ENCODE measurements at regions not wholly inside any gene's neighbourhood (a gene's known extent, or its start where the extent isn't known, plus 50 kb on each side); places are given as distances from the start of the nearest gene placed in this dataset.

DNA sequence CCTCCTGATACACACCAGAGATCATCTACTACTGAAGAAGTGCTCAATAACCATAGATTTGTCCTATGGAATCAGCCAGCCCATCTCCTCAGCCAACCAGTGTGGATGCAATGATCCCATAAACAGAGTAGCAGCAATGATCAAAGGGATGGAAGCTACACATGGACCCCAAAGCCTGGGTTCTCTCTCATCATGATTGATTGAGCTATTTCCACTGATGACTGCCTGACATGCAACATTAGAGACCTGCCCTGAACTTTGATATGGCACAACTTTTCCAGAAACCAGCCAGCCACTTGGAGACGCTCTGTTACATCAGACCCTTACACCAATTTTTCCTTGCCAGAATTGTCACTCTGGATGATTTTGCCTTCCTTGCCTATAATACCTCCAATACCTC, 471.6 kb downstream of the BUD13 start:
- WGBS, 2 donors (ENCODE audit: extremely low coverage in 2 of 2, insufficient read length in 2 of 2, insufficient replicate concordance in 1 of 2), result no CpG with 5 or more reads among the region's 1 CpG

DNA sequence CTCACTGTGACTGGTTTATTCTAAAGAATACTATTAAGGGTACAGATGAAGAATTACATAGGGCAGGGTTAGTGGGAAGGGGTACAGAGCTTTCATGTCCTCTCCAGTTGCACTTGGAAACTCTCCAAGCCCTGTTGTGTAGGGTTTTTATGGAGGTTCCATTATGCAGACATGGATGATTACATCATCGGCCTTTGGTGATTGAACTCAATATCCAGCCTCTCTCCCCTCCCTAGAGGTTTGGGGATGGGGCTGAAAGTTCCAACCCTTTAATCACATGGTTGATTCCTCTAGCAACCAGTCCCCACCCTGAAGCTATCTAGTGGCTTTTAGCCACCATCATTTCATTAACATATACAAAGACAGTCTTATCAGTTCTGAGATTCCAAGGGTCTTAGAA, 472.6 kb downstream of the BUD13 start:
- no peaks in the 10 kb centered on the region for H3K27me3 ChIP-seq (ENCODE audit: control insufficient read depth in 3 of 3, insufficient read depth in 3 of 3, low read depth in 1 of 3, low read length in 3 of 3)
- no peak overlapping the region for H2BK12ac ChIP-seq (ENCODE audit: low read length)
- H3K14ac ChIP-seq (ENCODE audit: low read length), result no peak overlapping the region
- no peaks in the 10 kb centered on the region for H3K4me1 ChIP-seq (ENCODE audit: control insufficient read depth in 2 of 2, insufficient read depth in 1 of 2, low read depth in 1 of 2, low read length in 2 of 2)
- no peak overlapping the region for H2AFZ ChIP-seq (ENCODE audit: low read length)
- no peak overlapping the region for H2AK5ac ChIP-seq (ENCODE audit: low read depth, low read length)
- no peak overlapping the region for H2BK15ac ChIP-seq (ENCODE audit: low read length)
- no peaks in the 10 kb centered on the region for H3K79me1 ChIP-seq (ENCODE audit: low read depth, low read length)
- no peak overlapping the region for H3K4me2 ChIP-seq (ENCODE audit: insufficient read depth, low read length, poor library complexity, severe bottlenecking)
- H3K18ac ChIP-seq (ENCODE audit: low read length), result no peak overlapping the region
- H3K23ac ChIP-seq (ENCODE audit: low read depth, low read length, poor library complexity), result no peak overlapping the region
- H3K4me3 ChIP-seq (ENCODE audit: low read length in 2 of 2), result no peak overlapping the region
- DNase-seq (ENCODE audit: low spot score), result no peak
- H4K91ac ChIP-seq (ENCODE audit: low read depth, low read length, poor library complexity), result no peak overlapping the region
- WGBS, 2 donors (ENCODE audit: extremely low coverage in 2 of 2, insufficient read length in 2 of 2, insufficient replicate concordance in 1 of 2), result no CpG with 5 or more reads among the region's 1 CpG
- no peak overlapping the region for H3K27ac ChIP-seq (replicated peaks; ENCODE audit: low read length)
- H2BK120ac ChIP-seq (ENCODE audit: low read depth, low read length), result no peak overlapping the region
- no peaks in the 10 kb centered on the region for H3K36me3 ChIP-seq (replicated peaks in 1 of 2; ENCODE audit: control insufficient read depth in 2 of 2, insufficient read depth in 2 of 2, low read length in 2 of 2)
- no peak overlapping the region for H3K9ac ChIP-seq (ENCODE audit: low read depth, low read length, poor library complexity)
- no peak overlapping the region for H2BK5ac ChIP-seq (ENCODE audit: low read length)
- no peaks in the 10 kb centered on the region for H3K9me3 ChIP-seq (replicated peaks in 1 of 2; ENCODE audit: control insufficient read depth in 2 of 2, insufficient read depth in 1 of 2, low read depth in 1 of 2, low read length in 2 of 2)
- no peak overlapping the region for H3K4ac ChIP-seq (ENCODE audit: low read length)
- H4K8ac ChIP-seq (ENCODE audit: low read depth, low read length), result no peak overlapping the region

More for the DNA sequence above, 471.6 kb downstream of the BUD13 start:
- Histone ChIP-seq H3K79me1 (ENCODE audit: low read depth, low read length) (no peaks in the 10 kb centered on the region), H4K8ac (ENCODE audit: low read depth, low read length) (no peak overlapping the region), H3K27ac (replicated peaks; ENCODE audit: low read length) (no peak overlapping the region), H3K4me3 (ENCODE audit: low read length in 2 of 2) (no peak overlapping the region), H3K27me3 (ENCODE audit: control insufficient read depth in 3 of 3, insufficient read depth in 3 of 3, low read depth in 1 of 3, low read length in 3 of 3) (no peaks in the 10 kb centered on the region), H3K9ac (ENCODE audit: low read depth, low read length, poor library complexity) (no peak overlapping the region), H3K4ac (ENCODE audit: low read length) (no peak overlapping the region), H2BK15ac (ENCODE audit: low read length) (no peak overlapping the region), H3K36me3 (replicated peaks in 1 of 2; ENCODE audit: control insufficient read depth in 2 of 2, insufficient read depth in 2 of 2, low read length in 2 of 2) (no peaks in the 10 kb centered on the region), H3K4me2 (ENCODE audit: insufficient read depth, low read length, poor library complexity, severe bottlenecking) (no peak overlapping the region), H2BK5ac (ENCODE audit: low read length) (no peak overlapping the region), H3K14ac (ENCODE audit: low read length) (no peak overlapping the region), H2BK12ac (ENCODE audit: low read length) (no peak overlapping the region), H3K4me1 (ENCODE audit: control insufficient read depth in 2 of 2, insufficient read depth in 1 of 2, low read depth in 1 of 2, low read length in 2 of 2) (no peaks in the 10 kb centered on the region), H2AFZ (ENCODE audit: low read length) (no peak overlapping the region), H3K23ac (ENCODE audit: low read depth, low read length, poor library complexity) (no peak overlapping the region), H3K18ac (ENCODE audit: low read length) (no peak overlapping the region), H3K9me3 (replicated peaks in 1 of 2; ENCODE audit: control insufficient read depth in 2 of 2, insufficient read depth in 1 of 2, low read depth in 1 of 2, low read length in 2 of 2) (peaks cover 0 to 2% of the 10 kb centered on the region in 2 donors), H2BK120ac (ENCODE audit: low read depth, low read length) (no peak overlapping the region), H4K91ac (ENCODE audit: low read depth, low read length, poor library complexity) (no peak overlapping the region), H2AK5ac (ENCODE audit: low read depth, low read length) (no peak overlapping the region)
- DNase-seq (ENCODE audit: low spot score), result no peak

DNA sequence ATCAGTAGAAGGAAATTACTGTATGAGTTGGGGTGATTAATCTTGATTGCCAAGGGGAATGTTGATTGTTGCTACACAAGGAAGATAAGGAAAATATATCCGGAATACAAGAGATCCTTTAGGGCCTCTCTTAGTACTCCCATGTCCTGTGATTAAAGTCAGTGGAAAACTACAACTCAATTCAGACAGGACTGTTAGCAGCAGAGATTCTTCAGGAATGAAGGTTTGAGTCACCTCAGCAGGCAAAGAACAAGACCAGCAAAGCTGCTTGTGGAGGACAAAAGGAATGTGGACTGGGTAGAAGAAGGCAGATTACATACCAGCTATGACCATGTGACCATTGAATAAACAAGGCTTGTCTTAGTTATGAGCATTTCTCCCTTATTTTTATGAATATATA, 478.2 kb downstream of the BUD13 start:
- no peak overlapping the region for H3K27ac ChIP-seq (replicated peaks; ENCODE audit: low read length)
- no peak overlapping the region for H2BK5ac ChIP-seq (ENCODE audit: low read length)
- DNase-seq (ENCODE audit: low spot score), result no peak
- H2AFZ ChIP-seq (ENCODE audit: low read length), result no peak overlapping the region
- no peaks in the 10 kb centered on the region for H3K27me3 ChIP-seq (ENCODE audit: control insufficient read depth in 3 of 3, insufficient read depth in 3 of 3, low read depth in 1 of 3, low read length in 3 of 3)
- no CpG with 5 or more reads among the region's 1 CpG for WGBS, 2 donors (ENCODE audit: extremely low coverage in 2 of 2, insufficient read length in 2 of 2, insufficient replicate concordance in 1 of 2)
- H3K9ac ChIP-seq (ENCODE audit: low read depth, low read length, poor library complexity), result no peak overlapping the region
- peaks cover 0 to 2% of the 10 kb centered on the region in 2 donors for H3K9me3 ChIP-seq (replicated peaks in 1 of 2; ENCODE audit: control insufficient read depth in 2 of 2, insufficient read depth in 1 of 2, low read depth in 1 of 2, low read length in 2 of 2)
- H3K36me3 ChIP-seq (replicated peaks in 1 of 2; ENCODE audit: control insufficient read depth in 2 of 2, insufficient read depth in 2 of 2, low read length in 2 of 2), result no peaks in the 10 kb centered on the region
- no peak overlapping the region for H3K4ac ChIP-seq (ENCODE audit: low read length)
- H3K14ac ChIP-seq (ENCODE audit: low read length), result no peak overlapping the region
- H4K91ac ChIP-seq (ENCODE audit: low read depth, low read length, poor library complexity), result no peak overlapping the region
- H3K4me3 ChIP-seq (ENCODE audit: low read length in 2 of 2), result no peak overlapping the region
- H2BK120ac ChIP-seq (ENCODE audit: low read depth, low read length), result no peak overlapping the region
- H3K18ac ChIP-seq (ENCODE audit: low read length), result no peak overlapping the region
- H3K23ac ChIP-seq (ENCODE audit: low read depth, low read length, poor library complexity), result no peak overlapping the region
- H3K4me2 ChIP-seq (ENCODE audit: insufficient read depth, low read length, poor library complexity, severe bottlenecking), result no peak overlapping the region
- no peak overlapping the region for H2AK5ac ChIP-seq (ENCODE audit: low read depth, low read length)
- no peaks in the 10 kb centered on the region for H3K79me1 ChIP-seq (ENCODE audit: low read depth, low read length)
- H2BK12ac ChIP-seq (ENCODE audit: low read length), result no peak overlapping the region
- H2BK15ac ChIP-seq (ENCODE audit: low read length), result no peak overlapping the region
- no peaks in the 10 kb centered on the region for H3K4me1 ChIP-seq (ENCODE audit: control insufficient read depth in 2 of 2, insufficient read depth in 1 of 2, low read depth in 1 of 2, low read length in 2 of 2)
- no peak overlapping the region for H4K8ac ChIP-seq (ENCODE audit: low read depth, low read length)

DNA sequence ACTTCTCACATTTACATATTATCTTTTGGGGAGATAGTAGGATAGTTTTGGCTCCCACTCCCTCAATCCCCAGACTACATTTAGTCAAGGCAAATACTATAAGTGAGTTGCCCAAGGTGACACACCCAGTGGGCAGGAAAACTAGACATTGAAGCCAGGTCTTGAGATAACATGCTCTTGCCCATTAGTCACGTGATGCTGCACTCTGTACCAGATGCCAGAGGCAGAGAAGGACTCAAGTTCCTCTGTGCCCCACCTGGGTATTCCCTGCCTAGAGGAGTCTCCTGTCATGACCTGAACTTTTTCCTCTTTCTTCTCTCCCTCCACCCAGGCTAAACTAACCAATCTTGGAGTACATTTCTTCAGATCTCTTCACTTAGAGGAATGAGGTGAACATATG, 484.9 kb downstream of the BUD13 start:
- Histone ChIP-seq H3K18ac (ENCODE audit: low read length) (no peak overlapping the region), H3K36me3 (replicated peaks in 1 of 2; ENCODE audit: control insufficient read depth in 2 of 2, insufficient read depth in 2 of 2, low read length in 2 of 2) (no peaks in the 10 kb centered on the region), H3K4me3 (ENCODE audit: low read length in 2 of 2) (no peak overlapping the region), H2AK5ac (ENCODE audit: low read depth, low read length) (no peak overlapping the region), H2BK5ac (ENCODE audit: low read length) (no peak overlapping the region), H3K23ac (ENCODE audit: low read depth, low read length, poor library complexity) (no peak overlapping the region), H4K91ac (ENCODE audit: low read depth, low read length, poor library complexity) (no peak overlapping the region), H2AFZ (ENCODE audit: low read length) (no peak overlapping the region), H3K4me1 (ENCODE audit: control insufficient read depth in 2 of 2, insufficient read depth in 1 of 2, low read depth in 1 of 2, low read length in 2 of 2) (peaks cover 0 to 2% of the 10 kb centered on the region in 2 donors), H4K8ac (ENCODE audit: low read depth, low read length) (no peak overlapping the region), H3K27ac (replicated peaks; ENCODE audit: low read length) (no peak overlapping the region), H3K27me3 (ENCODE audit: control insufficient read depth in 3 of 3, insufficient read depth in 3 of 3, low read depth in 1 of 3, low read length in 3 of 3) (no peaks in the 10 kb centered on the region), H3K9ac (ENCODE audit: low read depth, low read length, poor library complexity) (no peak overlapping the region), H2BK12ac (ENCODE audit: low read length) (no peak overlapping the region), H2BK120ac (ENCODE audit: low read depth, low read length) (no peak overlapping the region), H3K4ac (ENCODE audit: low read length) (no peak overlapping the region), H2BK15ac (ENCODE audit: low read length) (no peak overlapping the region), H3K14ac (ENCODE audit: low read length) (no peak overlapping the region), H3K79me1 (ENCODE audit: low read depth, low read length) (no peaks in the 10 kb centered on the region), H3K4me2 (ENCODE audit: insufficient read depth, low read length, poor library complexity, severe bottlenecking) (no peak overlapping the region), H3K9me3 (replicated peaks in 1 of 2; ENCODE audit: control insufficient read depth in 2 of 2, insufficient read depth in 1 of 2, low read depth in 1 of 2, low read length in 2 of 2) (peaks cover 0 to 2% of the 10 kb centered on the region in 2 donors)
- DNase-seq (ENCODE audit: low spot score), result no peak
- WGBS, 2 donors (ENCODE audit: extremely low coverage in 2 of 2, insufficient read length in 2 of 2, insufficient replicate concordance in 1 of 2), result no CpG with 5 or more reads among the region's 1 CpG

All from neuronal stem cell (in vitro differentiated cells).